Pancreas (tissue), 10 donors: ENCODE measurements at regions not wholly inside any gene's neighbourhood (a gene's known extent, or its start where the extent isn't known, plus 50 kb on each side); places are given as distances from the start of the nearest gene placed in this dataset.

Source experiments
- ATAC-seq, 4 donors: fragments of 200-7000 bp; cut with Tn5 transposase; one replicate each; pipeline versions ENCODE4 v1.8.0 to v1.9.1; 2020; ENCODE audit warnings: mild to moderate bottlenecking in 4 of 4, moderate library complexity in 4 of 4
- DNase-seq, 6 donors: peaks; one replicate each; pipeline ENCODE4 v3.0.0-alpha.2; 2020
- FAIRE-seq: peaks from 2 replicates; lab custom pipeline; 2012; peaks lifted over from hg19 to GRCh38; lab: Jason Lieb, UNC
- H3K27ac ChIP-seq, 4 donors: fragments of 200-600 bp; sonication (generic); 1 replicate in 3 of 4; 2 replicates in 1 of 4; pipeline versions ENCODE4 v1.5.0 to v1.8.0; 2020
- H3K27me3 ChIP-seq, 4 donors: fragments of 200-600 bp; one replicate each; pipeline ENCODE4 v1.8.0; 2021
- H3K36me3 ChIP-seq, 3 donors: fragments of 200-600 bp; sonication (generic) in 1 of 3; one replicate each; pipeline versions ENCODE4 v1.5.0 to v1.8.0; 2020 to 2021
- H3K4me1 ChIP-seq, 3 donors: fragments of 200-600 bp; one replicate each; pipeline ENCODE4 v1.8.0; 2021
- H3K4me3 ChIP-seq, 4 donors: fragments of 200-600 bp; sonication (generic) in 2 of 4; one replicate each; pipeline versions ENCODE4 v1.5.0 to v1.8.0; 2020 to 2021
- H3K9me3 ChIP-seq, 4 donors: fragments of 200-600 bp; one replicate each; pipeline ENCODE4 v1.8.0; 2021
- CTCF ChIP-seq, 4 donors: fragments of 200-600 bp; sonication (generic) in 3 of 4; IDR thresholded peaks; one replicate each; pipeline versions ENCODE4 v1.5.0 to v1.8.0; 2021; ENCODE audit warnings: antibody characterized with exemption in 4 of 4
- WGBS, 2 donors: extraction: QIAGEN DNeasy Blood & Tissue Kit; methylation state at CpG; one replicate each; pipeline ENCODE4 v1.1.7; 2013; 5-methylcytosine and 5-hydroxymethylcytosine counted together
- intact Hi-C, 3 donors: fragments of 100-400 bp; cut with DNase I; formaldehyde crosslinking; loops; one replicate each; pipeline versions ENCODE4 v1.11.1 to v1.14.2; 2022
- donor health status: healthy with polysubstance abuse.
- donor health status: DM: no; HTN: no; CAD: no; lungs with moderate emphysema.
- donor health status: DM: no; HTN: no; CAD: no.
- donor health status: control.
- donor health status: control.
- donor health status: Bipolar disorder and iron deficiency.
- donor health status: DM: yes; HTN: yes; CAD: no.
- donor health status: DM: no; HTN: no; CAD: no.
- donor health status: DM: no; HTN: no; CAD: no.
- donor health status: DM: yes; HTN: yes; CAD: no.

DNA sequence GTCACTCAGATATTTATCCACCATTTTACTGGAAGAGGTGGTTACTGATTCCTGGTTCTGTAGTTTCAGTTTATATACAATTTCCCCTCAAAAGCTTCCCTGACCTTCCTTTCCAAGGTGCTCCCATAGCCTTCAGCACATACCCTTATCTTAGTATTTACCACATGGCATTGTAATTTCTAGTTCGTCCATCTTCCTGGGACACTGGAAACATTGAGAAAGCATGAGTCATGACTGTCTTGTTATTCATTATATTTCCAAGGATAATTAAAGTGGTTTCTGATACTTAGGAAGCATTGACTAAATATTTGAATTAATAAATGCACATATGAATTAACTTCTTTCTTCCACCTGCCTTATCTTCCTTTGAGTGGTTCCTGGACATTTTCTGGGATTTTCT lies 203.8 kb downstream of the ETAA1 start:
- no peak for TF ChIP-seq CTCF (IDR thresholded peaks at IDR 0.05)
- no peaks in the 10 kb centered on the region for H3K4me1 ChIP-seq
- no peaks in the 10 kb centered on the region for H3K27me3 ChIP-seq
- DNase-seq (no peak), FAIRE-seq (no peak), ATAC-seq (peak in 2 of 4 donors; percentile 29 to 68)
- H3K4me3 ChIP-seq, result no peak overlapping the region
- H3K27ac ChIP-seq, result peak overlapping the region in 1 of 4 donors; percentile 20
- 55 to 57% methylated on average over 1 of the region's 1 CpG for WGBS, 2 donors
- intact Hi-C loops, result no loop called here
- H3K9me3 ChIP-seq, result no peaks in the 10 kb centered on the region
- no peaks in the 10 kb centered on the region for H3K36me3 ChIP-seq

GRCh38 chr2:67604360-67604759 lies 207.2 kb downstream of the ETAA1 start:
- no peak for FAIRE-seq

DNA sequence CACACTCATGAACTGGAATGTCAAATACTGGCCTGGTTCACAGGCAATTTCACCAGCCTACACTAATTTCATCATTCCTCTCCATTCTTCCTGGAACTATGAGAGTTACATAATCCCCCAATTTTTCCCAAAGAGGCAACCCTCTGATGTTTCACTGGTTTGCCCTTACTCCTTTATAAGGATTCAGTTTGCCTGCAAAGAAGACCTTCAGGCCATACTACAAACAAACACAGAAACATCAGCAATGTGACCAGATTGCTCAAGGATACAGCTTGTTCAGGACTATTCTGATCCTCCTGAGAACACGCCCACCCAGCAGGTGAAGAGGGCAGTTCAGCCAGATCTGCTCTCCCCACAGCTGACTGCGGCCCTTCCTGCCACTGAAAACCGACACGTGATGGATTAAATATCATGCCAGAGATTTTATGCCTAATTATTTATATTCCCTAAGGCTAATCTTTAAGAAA lies 215.5 kb downstream of the ETAA1 start:
- no peak for TF ChIP-seq CTCF (IDR thresholded peaks at IDR 0.05)
- no peaks in the 10 kb centered on the region for H3K9me3 ChIP-seq
- no peaks in the 10 kb centered on the region for H3K36me3 ChIP-seq
- no peak overlapping the region for H3K27ac ChIP-seq
- no peak overlapping the region for H3K4me3 ChIP-seq
- DNase-seq, result no peak
- H3K27me3 ChIP-seq, result no peaks in the 10 kb centered on the region
- FAIRE-seq, result no peak
- intact Hi-C loops, result no loop called here
- peak in 1 of 4 donors; percentile 12 for ATAC-seq
- no peaks in the 10 kb centered on the region for H3K4me1 ChIP-seq
- 87 to 89% methylated on average over 4 of the region's 4 CpGs for WGBS, 2 donors

More at GRCh38 chr2:67604360-67604759, 207.2 kb downstream of the ETAA1 start:
- Histone ChIP-seq H3K27ac (no peak overlapping the region), H3K4me3 (no peak overlapping the region), H3K9me3 (no peaks in the 10 kb centered on the region), H3K36me3 (no peaks in the 10 kb centered on the region), H3K4me1 (no peaks in the 10 kb centered on the region), H3K27me3 (no peaks in the 10 kb centered on the region)
- ATAC-seq (no peak), DNase-seq (no peak)
- TF ChIP-seq CTCF (IDR thresholded peaks at IDR 0.05), result no peak
- WGBS, 2 donors, result 93 to 97% methylated on average over 1 of the region's 1 CpG
- intact Hi-C loops, result no loop called here

DNA sequence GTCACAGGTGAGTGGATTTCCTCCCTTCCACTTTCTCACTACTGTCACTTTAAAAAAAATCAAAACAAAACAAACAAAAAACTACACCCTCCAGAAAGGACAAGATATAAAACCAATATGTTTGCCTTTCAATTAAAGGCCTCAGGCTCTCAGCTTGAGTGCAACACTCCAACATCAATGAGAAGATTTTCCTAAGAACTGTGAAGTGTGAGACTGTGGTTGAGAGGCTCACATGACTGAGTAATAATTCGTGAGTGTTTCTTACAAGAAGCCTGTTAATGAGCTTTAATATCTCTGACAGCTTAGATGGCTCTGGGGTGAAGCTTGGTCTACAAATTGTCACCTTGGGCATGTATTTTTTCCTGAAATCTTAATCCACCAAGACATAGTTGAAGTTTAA lies 216.1 kb downstream of the ETAA1 start:
- no peak for TF ChIP-seq CTCF (IDR thresholded peaks at IDR 0.05)
- H3K4me1 ChIP-seq, result no peaks in the 10 kb centered on the region
- H3K27ac ChIP-seq, result no peak overlapping the region
- H3K27me3 ChIP-seq, result no peaks in the 10 kb centered on the region
- 68% methylated on average over 1 of the region's 1 CpG for WGBS, 2 donors
- DNase-seq (no peak), ATAC-seq (no peak), FAIRE-seq (no peak)
- no peak overlapping the region for H3K4me3 ChIP-seq
- intact Hi-C loops, result no loop called here
- H3K9me3 ChIP-seq, result no peaks in the 10 kb centered on the region
- no peaks in the 10 kb centered on the region for H3K36me3 ChIP-seq

DNA sequence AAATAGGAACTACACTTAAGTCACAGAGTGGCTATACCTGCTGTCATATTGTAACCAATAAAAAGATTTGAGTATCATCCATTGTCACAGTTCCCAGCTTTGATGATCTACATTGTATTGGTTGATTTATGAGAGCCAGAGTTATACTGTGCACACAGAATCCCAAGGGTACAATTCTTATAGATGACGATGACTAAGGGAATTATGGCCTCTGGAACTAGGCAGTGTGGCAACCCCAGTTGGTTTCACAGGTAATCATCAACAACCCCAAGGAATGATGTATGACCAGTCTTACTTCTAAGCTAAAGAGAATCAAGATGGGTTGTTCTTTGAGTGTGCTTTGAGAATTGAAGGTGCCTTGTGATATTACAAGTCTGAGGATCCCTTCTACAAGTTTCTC lies 217.3 kb downstream of the ETAA1 start:
- WGBS, 2 donors, result 83 to 88% methylated on average over 1 of the region's 1 CpG
- Histone ChIP-seq H3K4me3 (no peak overlapping the region), H3K9me3 (no peaks in the 10 kb centered on the region), H3K36me3 (no peaks in the 10 kb centered on the region), H3K4me1 (no peaks in the 10 kb centered on the region), H3K27ac (no peak overlapping the region), H3K27me3 (no peaks in the 10 kb centered on the region)
- no peak for TF ChIP-seq CTCF (IDR thresholded peaks at IDR 0.05)
- ATAC-seq, result no peak
- DNase-seq, result no peak
- intact Hi-C loops, result no loop called here
- FAIRE-seq, result no peak
